H1 (cell line): ENCODE measurements at regions not wholly inside any gene's neighbourhood (a gene's known extent, or its start where the extent isn't known, plus 50 kb on each side); places are given as distances from the start of the nearest gene placed in this dataset.

Experiments used
- CTCF ChIA-PET: fragments of 300-600 bp; sonication (Branson Sonifier 250); formaldehyde crosslinking; loops from one replicate; lab custom pipeline; 2021; ENCODE audit not compliant: partially characterized antibody; lab: Charles Lee
- POLR2A ChIA-PET: fragments of 300-600 bp; sonication (Branson Sonifier 250); formaldehyde crosslinking; loops from one replicate; lab custom pipeline; 2021; ENCODE audit warnings: inconsistent platforms; ENCODE audit not compliant: partially characterized antibody; lab: Charles Lee
- DNase-seq, 2 experiments: peaks; one replicate each; pipeline versions ENCODE4 v3.0.0 to v3.0.0-alpha.2; 2010 to 2022; ENCODE audit warnings: low spot score in 2 of 2, low read depth in 1 of 2, mixed read lengths in 1 of 2
- FAIRE-seq: peaks from 2 replicates; lab custom pipeline; 2011; peaks lifted over from hg19 to GRCh38; lab: Jason Lieb, UNC
- H2AFZ ChIP-seq: 2 replicates; pipeline ENCODE4 v1.8.1; 2012; ENCODE audit warnings: low read length, inconsistent platforms
- H2AK5ac ChIP-seq: 2 replicates; pipeline ENCODE4 v1.6.1; 2013; ENCODE audit warnings: low read depth, low read length
- H2BK120ac ChIP-seq: replicated peaks from 2 replicates; pipeline ENCODE3; 2013; ENCODE audit warnings: low read depth, low read length, inconsistent platforms
- H2BK12ac ChIP-seq: 2 replicates; pipeline ENCODE4 v1.6.1; 2013; ENCODE audit warnings: low read depth, low read length
- H2BK15ac ChIP-seq: 2 replicates; pipeline ENCODE4 v1.6.1; 2013; ENCODE audit warnings: low read length
- H2BK20ac ChIP-seq: 2 replicates; pipeline ENCODE4 v1.6.1; 2013; ENCODE audit warnings: low read length
- H2BK5ac ChIP-seq: 2 replicates; pipeline ENCODE4 v1.6.1; 2013; ENCODE audit warnings: low read depth, low read length
- H3K14ac ChIP-seq: 2 replicates; pipeline ENCODE4 v1.6.1; 2013; ENCODE audit warnings: inconsistent platforms; ENCODE audit not compliant: insufficient read length
- H3K18ac ChIP-seq: 2 replicates; pipeline ENCODE4 v1.6.1; 2013; ENCODE audit warnings: low read length; ENCODE audit errors: extremely low read depth
- H3K23ac ChIP-seq: 2 replicates; pipeline ENCODE4 v1.6.1; 2013; ENCODE audit warnings: inconsistent platforms; ENCODE audit not compliant: insufficient read length
- H3K23me2 ChIP-seq: 2 replicates; pipeline ENCODE4 v1.6.1; 2013; ENCODE audit warnings: low read depth, low read length
- H3K27ac ChIP-seq: 2 replicates; pipeline ENCODE4 v1.6.1; 2011; ENCODE audit warnings: low read depth, low read length, inconsistent platforms
- H3K27me3 ChIP-seq, 4 experiments: replicated peaks in 1 of 4; 1 replicate in 1 of 4; 2 replicates in 3 of 4; pipeline versions ENCODE4 v1.6.1 to v1.8.1; 2011 to 2013; ENCODE audit warnings: low read length in 3 of 4, mild to moderate bottlenecking in 3 of 4, inconsistent platforms in 2 of 4, mixed read lengths in 2 of 4, moderate library complexity in 1 of 4; ENCODE audit not compliant: control insufficient read depth in 3 of 4, insufficient read depth in 3 of 4; ENCODE audit errors: extremely low read depth in 1 of 4
- H3K36me3 ChIP-seq, 4 experiments: 2 replicates each; pipeline versions ENCODE4 v1.6.1 to v1.8.1; 2011 to 2013; ENCODE audit warnings: mild to moderate bottlenecking in 4 of 4, low read length in 3 of 4, moderate library complexity in 2 of 4, control low read depth in 1 of 4, inconsistent platforms in 1 of 4; ENCODE audit not compliant: insufficient read depth in 4 of 4, control insufficient read depth in 2 of 4
- H3K4ac ChIP-seq: replicated peaks from 2 replicates; pipeline ENCODE3; 2013; ENCODE audit warnings: low read length, low read depth, mixed read lengths, inconsistent platforms; ENCODE audit not compliant: insufficient read length
- H3K4me1 ChIP-seq, 4 experiments: replicated peaks in 1 of 4; 1 replicate in 1 of 4; 2 replicates in 3 of 4; pipeline versions ENCODE4 v1.6.1 to v1.8.1; 2011 to 2013; ENCODE audit warnings: low read length in 3 of 4, inconsistent platforms in 2 of 4, mixed read lengths in 1 of 4; ENCODE audit not compliant: insufficient read depth in 4 of 4, control insufficient read depth in 3 of 4
- H3K4me2 ChIP-seq, 2 experiments: 2 replicates each; pipeline versions ENCODE4 v1.6.1 to v1.8.1; 2011 to 2013; ENCODE audit warnings: low read depth in 2 of 2, low read length in 2 of 2, control low read depth in 1 of 2, inconsistent platforms in 1 of 2, mild to moderate bottlenecking in 1 of 2; ENCODE audit not compliant: insufficient read depth in 1 of 2
- H3K4me3 ChIP-seq, 4 experiments: fragments of 200-600, 300-600 bp in 1 of 4; sonication (generic), shearing (Covaris generic), sonication (Bioruptor Twin) in 1 of 4; 2 replicates each; pipeline versions ENCODE4 v1.5.1 to v1.8.1; 2011 to 2016; ENCODE audit warnings: low read length in 4 of 4, low read depth in 3 of 4, control low read depth in 2 of 4, inconsistent platforms in 2 of 4, mild to moderate bottlenecking in 2 of 4, mixed read lengths in 1 of 4, moderate library complexity in 1 of 4; ENCODE audit not compliant: insufficient read depth in 2 of 4; ENCODE audit errors: extremely low read depth in 1 of 4
- H3K56ac ChIP-seq: replicated peaks from 2 replicates; pipeline ENCODE3; 2013; ENCODE audit warnings: low read depth, mild to moderate bottlenecking, mixed read lengths, low read length, inconsistent platforms; ENCODE audit not compliant: insufficient read length
- H3K79me1 ChIP-seq: 2 replicates; pipeline ENCODE4 v1.6.1; 2013; ENCODE audit warnings: low read depth, low read length, control low read depth
- H3K79me2 ChIP-seq, 2 experiments: 2 replicates each; pipeline versions ENCODE4 v1.6.1 to v1.8.1; 2012 to 2013; ENCODE audit warnings: low read length in 2 of 2, mild to moderate bottlenecking in 2 of 2, inconsistent platforms in 1 of 2; ENCODE audit not compliant: insufficient read depth in 2 of 2, control insufficient read depth in 1 of 2
- H3K9ac ChIP-seq, 4 experiments: replicated peaks in 1 of 4; 1 replicate in 1 of 4; 2 replicates in 3 of 4; pipeline versions ENCODE4 v1.6.1 to v1.8.1; 2011 to 2013; ENCODE audit warnings: low read depth in 3 of 4, low read length in 3 of 4, control low read depth in 2 of 4, mild to moderate bottlenecking in 2 of 4, moderate library complexity in 2 of 4, inconsistent platforms in 1 of 4; ENCODE audit errors: extremely low read depth in 1 of 4
- H3K9me3 ChIP-seq, 2 experiments: 2 replicates each; pipeline versions ENCODE4 v1.6.1 to v1.8.1; 2012 to 2013; ENCODE audit warnings: mild to moderate bottlenecking in 2 of 2, moderate library complexity in 2 of 2, control low read depth in 1 of 2, inconsistent platforms in 1 of 2, low read depth in 1 of 2, low read length in 1 of 2, mixed read lengths in 1 of 2; ENCODE audit not compliant: insufficient read depth in 2 of 2
- H4K20me1 ChIP-seq, 2 experiments: replicated peaks in 1 of 2; 2 replicates each; pipeline versions ENCODE3 to v1.8.1; 2011 to 2013; ENCODE audit warnings: inconsistent platforms in 2 of 2, low read length in 2 of 2, mild to moderate bottlenecking in 1 of 2; ENCODE audit not compliant: insufficient read depth in 2 of 2, control insufficient read depth in 1 of 2
- H4K5ac ChIP-seq: 2 replicates; pipeline ENCODE4 v1.6.1; 2013; ENCODE audit warnings: low read length, low read depth, mixed read lengths, inconsistent platforms; ENCODE audit not compliant: insufficient read length
- H4K8ac ChIP-seq: 2 replicates; pipeline ENCODE4 v1.8.0; 2013; ENCODE audit warnings: mild to moderate bottlenecking, moderate library complexity, low read length, inconsistent platforms; ENCODE audit not compliant: insufficient read depth; ENCODE audit errors: extremely low read depth
- H4K91ac ChIP-seq: replicated peaks from 2 replicates; pipeline ENCODE3; 2013; ENCODE audit warnings: low read length, mixed read lengths, inconsistent platforms; ENCODE audit not compliant: insufficient read length
- ASH2L ChIP-seq: fragments of 200-600, 300-600 bp; sonication (generic); IDR thresholded peaks from one replicate; pipeline ENCODE4 v1.7.1; 2017; ENCODE audit warnings: low read length
- BACH1 ChIP-seq: IDR thresholded peaks from 2 replicates; pipeline ENCODE4 v1.6.1; 2012; ENCODE audit warnings: low read length, improper control_type of control experiment
- BRCA1 ChIP-seq: IDR thresholded peaks from 2 replicates; pipeline ENCODE4 v1.6.1; 2012; ENCODE audit warnings: low read depth, low read length, improper control_type of control experiment
- CHD2 ChIP-seq: IDR thresholded peaks from 2 replicates; pipeline ENCODE4 v1.6.1; 2012; ENCODE audit warnings: low read length, improper control_type of control experiment
- EZH2 ChIP-seq: fragments of 200-600 bp; sonication (generic); IDR thresholded peaks from 2 replicates; pipeline ENCODE4 v1.7.1; 2012; ENCODE audit warnings: low read depth, mild to moderate bottlenecking, moderate library complexity, low read length, inconsistent platforms; ENCODE audit not compliant: severe bottlenecking
- FOSL1 ChIP-seq: IDR thresholded peaks from 2 replicates; pipeline ENCODE4 v1.6.1; 2011; ENCODE audit warnings: mild to moderate bottlenecking, low read depth, low read length, moderate library complexity; ENCODE audit not compliant: insufficient read depth
- HDAC6 ChIP-seq: IDR thresholded peaks from one replicate; pipeline ENCODE4 v1.7.1; 2012; ENCODE audit warnings: low read depth, mild to moderate bottlenecking, inconsistent platforms, low read length, moderate library complexity
- SP4 ChIP-seq: IDR thresholded peaks from 2 replicates; pipeline ENCODE4 v1.6.1; 2012; ENCODE audit warnings: low read length, inconsistent platforms
- SRF ChIP-seq: IDR thresholded peaks from 2 replicates; pipeline ENCODE4 v1.6.1; 2011; ENCODE audit warnings: mild to moderate bottlenecking, low read depth, low read length, moderate library complexity
- TAF1 ChIP-seq: IDR thresholded peaks from 2 replicates; pipeline ENCODE4 v1.6.1; 2011; ENCODE audit warnings: mild to moderate bottlenecking, low read depth, low read length
- TAF7 ChIP-seq: optimal IDR thresholded peaks from 2 replicates; pipeline ENCODE3; 2011; ENCODE audit warnings: low read depth, mild to moderate bottlenecking, inconsistent platforms, low read length, moderate library complexity, borderline replicate concordance
- TCF12 ChIP-seq: IDR thresholded peaks from 2 replicates; pipeline ENCODE4 v1.6.1; 2011; ENCODE audit warnings: low read depth, mild to moderate bottlenecking, low read length
- WGBS, 2 experiments: shearing (Covaris generic) in 1 of 2; methylation state at CpG; one replicate each; pipeline versions ENCODE4 v1.1.6 to v1.1.7; 2013 to 2015; ENCODE audit warnings: low lambda C conversion rate in 2 of 2, mixed read lengths in 2 of 2, inconsistent platforms in 1 of 2, low coverage in 1 of 2, missing lambda C conversion rate in 1 of 2; ENCODE audit not compliant: insufficient replicate concordance in 2 of 2, insufficient coverage in 1 of 2, insufficient read length in 1 of 2; ENCODE audit errors: extremely low coverage in 1 of 2, missing lambda C conversion rate in 1 of 2; 5-methylcytosine and 5-hydroxymethylcytosine counted together
- TF ChIP-seq, protein P1 (sequence below): IDR thresholded peaks from 2 replicates; pipeline ENCODE4 v1.6.1; 2011; ENCODE audit warnings: low read depth, mild to moderate bottlenecking, low read length; ENCODE audit not compliant: insufficient read depth

DNA sequence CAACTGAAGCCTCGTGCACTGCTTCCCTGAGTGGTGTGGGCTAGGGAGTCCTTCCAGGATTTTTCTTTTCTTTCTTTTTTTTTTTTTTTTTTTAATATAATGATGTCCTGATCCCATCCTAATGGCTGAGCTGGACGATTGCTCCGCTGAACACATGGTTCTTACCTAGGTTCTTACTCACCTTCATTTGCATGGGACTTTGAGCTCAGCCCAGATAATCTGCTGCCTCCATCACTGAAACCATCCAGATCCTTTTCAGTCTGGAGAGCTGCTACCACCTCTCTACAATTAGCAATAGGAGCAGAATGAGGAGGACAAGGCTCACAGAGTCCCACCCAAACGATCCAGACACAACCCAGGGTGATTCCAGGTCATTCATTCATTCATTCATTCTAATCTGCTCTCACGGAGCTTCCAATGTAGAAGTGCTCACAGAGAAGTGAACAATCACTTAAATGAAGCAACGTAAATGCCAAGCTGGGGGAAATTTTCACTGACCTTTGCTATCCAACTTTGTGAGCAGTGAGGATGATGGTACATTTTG, 246.3 kb upstream of the RREB1 start:
- H3K23me2 ChIP-seq, result no peaks in the 10 kb centered on the region; the same call in 1 of the 2 replicates
- H2BK12ac ChIP-seq, result no peak overlapping the region
- TF ChIP-seq HDAC6 (no peak), TAF1 (no peak), CHD2 (no peak), FOSL1 (no peak), TCF12 (no peak), TAF7 (no peak), SP4 (no peak), SRF (no peak), BRCA1 (no peak), EZH2 (no peak), ASH2L (no peak), BACH1 (no peak)
- TF ChIP-seq, protein P1, sequence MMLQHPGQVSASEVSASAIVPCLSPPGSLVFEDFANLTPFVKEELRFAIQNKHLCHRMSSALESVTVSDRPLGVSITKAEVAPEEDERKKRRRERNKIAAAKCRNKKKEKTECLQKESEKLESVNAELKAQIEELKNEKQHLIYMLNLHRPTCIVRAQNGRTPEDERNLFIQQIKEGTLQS, result no peak
- no peak overlapping the region for H3K9ac ChIP-seq
- H3K27me3 ChIP-seq, result no peaks in the 10 kb centered on the region; a peak in 1 of 7 replicates
- DNase-seq (no peak), FAIRE-seq (no peak)
- no peak overlapping the region for H2BK5ac ChIP-seq
- no peak overlapping the region for H2BK20ac ChIP-seq
- H2AFZ ChIP-seq, result no peak overlapping the region
- no peak overlapping the region for H4K5ac ChIP-seq
- no peak overlapping the region for H3K4me3 ChIP-seq
- no peaks in the 10 kb centered on the region for H3K36me3 ChIP-seq
- H2BK15ac ChIP-seq, result no peak overlapping the region
- no peak overlapping the region for H3K27ac ChIP-seq
- H4K20me1 ChIP-seq, result no peaks in the 10 kb centered on the region
- no peak overlapping the region for H3K4ac ChIP-seq
- no peak overlapping the region for H4K91ac ChIP-seq
- H3K4me2 ChIP-seq, result no peak overlapping the region
- no peaks in the 10 kb centered on the region for H3K79me2 ChIP-seq
- no peaks in the 10 kb centered on the region for H3K9me3 ChIP-seq
- no peak overlapping the region for H3K23ac ChIP-seq
- H3K14ac ChIP-seq, result no peak overlapping the region
- ChIA-PET CTCF (interaction anchor here (0.6 to 1.2 kb wide), 2 partner anchors 32 to 185 kb away, joined by 3 read pairs; no protein-coding TSS in a partner anchor), POLR2A (interaction anchor here (1.1 kb wide), 1 partner anchor 103 kb away, joined by 3 read pairs; no protein-coding TSS in a partner anchor)
- H2AK5ac ChIP-seq, result no peak overlapping the region
- H3K79me1 ChIP-seq, result no peaks in the 10 kb centered on the region; the same call in 1 of the 2 replicates
- no peak overlapping the region for H4K8ac ChIP-seq
- WGBS, 2 experiments, result 96% methylated on average over 4 of the region's 6 CpGs; no CpG with 5 or more reads in 1 of the 2 experiments
- H3K4me1 ChIP-seq, result peaks cover 6 to 12% (median 10%) of the 10 kb centered on the region in 4 experiments
- no peak overlapping the region for H2BK120ac ChIP-seq
- H3K56ac ChIP-seq, result no peak overlapping the region
- H3K18ac ChIP-seq, result no peak overlapping the region
